Fibroblast of villous mesenchyme (primary cell): ENCODE measurements at regions not wholly inside any gene's neighbourhood (a gene's known extent, or its start where the extent isn't known, plus 50 kb on each side); places are given as distances from the start of the nearest gene placed in this dataset.

Experiments used
- DNase-seq: peaks from one replicate; pipeline ENCODE4 v3.0.0-alpha.2; 2010; ENCODE audit warnings: low read depth
- H3K4me3 ChIP-seq: 2 replicates; pipeline ENCODE4 v1.5.1; 2011; ENCODE audit warnings: low read depth, mild to moderate bottlenecking, low read length
- TF ChIP-seq, protein P1 (sequence below): IDR thresholded peaks from 2 replicates; pipeline ENCODE4 v1.5.1; 2012; ENCODE audit warnings: low read depth, mild to moderate bottlenecking, low read length; ENCODE audit not compliant: insufficient read depth

DNA sequence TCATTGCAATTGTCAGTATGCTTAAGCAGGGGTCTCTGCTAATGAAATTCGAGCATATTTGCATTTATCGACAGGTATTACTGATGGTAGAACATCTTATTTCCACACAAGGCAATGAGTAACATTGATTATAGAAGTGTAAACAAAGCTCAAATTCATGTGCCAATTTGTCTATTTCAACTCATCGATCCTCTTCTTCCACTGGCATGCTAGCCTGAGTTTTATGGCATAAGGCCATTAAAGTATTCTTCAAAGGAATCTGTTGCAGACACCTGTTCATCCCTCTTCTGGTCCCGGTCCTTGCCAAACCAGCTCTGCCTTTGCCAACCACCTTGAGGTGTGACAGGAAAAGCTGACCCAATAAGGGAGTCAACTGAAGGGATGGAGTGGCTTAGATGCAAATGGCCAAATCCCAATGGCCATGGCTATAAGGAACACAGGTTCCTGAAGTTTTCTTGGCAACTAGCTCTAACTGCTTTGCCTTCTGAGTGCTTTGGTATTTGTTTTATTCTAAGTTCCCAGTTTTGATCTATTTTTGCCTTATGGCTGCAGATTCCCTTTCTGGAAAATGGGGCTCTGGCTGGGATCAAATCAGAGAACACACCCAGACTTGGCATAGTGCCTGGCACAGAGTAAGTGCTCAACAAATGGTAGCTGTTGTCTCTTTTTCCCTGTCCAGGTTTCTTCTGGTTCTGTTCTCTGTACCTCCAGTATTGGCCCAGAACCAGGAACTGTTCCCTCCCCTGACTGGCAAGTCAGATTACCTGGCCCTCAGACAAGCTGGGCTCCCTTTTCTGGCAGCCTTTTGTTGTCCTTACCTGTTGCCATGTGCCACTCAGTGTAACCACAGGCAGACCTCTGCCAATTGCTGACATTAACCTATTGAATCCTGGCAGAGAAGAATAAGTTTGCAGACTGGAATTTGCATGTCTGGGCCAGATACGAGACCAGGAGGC, 63.1 kb downstream of the RTL9 start:
- DNase-seq: no peak
- H3K4me3 ChIP-seq: no peak overlapping the region
- TF ChIP-seq, protein P1, sequence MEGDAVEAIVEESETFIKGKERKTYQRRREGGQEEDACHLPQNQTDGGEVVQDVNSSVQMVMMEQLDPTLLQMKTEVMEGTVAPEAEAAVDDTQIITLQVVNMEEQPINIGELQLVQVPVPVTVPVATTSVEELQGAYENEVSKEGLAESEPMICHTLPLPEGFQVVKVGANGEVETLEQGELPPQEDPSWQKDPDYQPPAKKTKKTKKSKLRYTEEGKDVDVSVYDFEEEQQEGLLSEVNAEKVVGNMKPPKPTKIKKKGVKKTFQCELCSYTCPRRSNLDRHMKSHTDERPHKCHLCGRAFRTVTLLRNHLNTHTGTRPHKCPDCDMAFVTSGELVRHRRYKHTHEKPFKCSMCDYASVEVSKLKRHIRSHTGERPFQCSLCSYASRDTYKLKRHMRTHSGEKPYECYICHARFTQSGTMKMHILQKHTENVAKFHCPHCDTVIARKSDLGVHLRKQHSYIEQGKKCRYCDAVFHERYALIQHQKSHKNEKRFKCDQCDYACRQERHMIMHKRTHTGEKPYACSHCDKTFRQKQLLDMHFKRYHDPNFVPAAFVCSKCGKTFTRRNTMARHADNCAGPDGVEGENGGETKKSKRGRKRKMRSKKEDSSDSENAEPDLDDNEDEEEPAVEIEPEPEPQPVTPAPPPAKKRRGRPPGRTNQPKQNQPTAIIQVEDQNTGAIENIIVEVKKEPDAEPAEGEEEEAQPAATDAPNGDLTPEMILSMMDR: no peak

- DNase-seq: no peak
- TF ChIP-seq, protein P1: no peak
- H3K4me3 ChIP-seq: no peak overlapping the region
These were observed 66.8 kb downstream of the RTL9 start for GRCh38 chrX:110425222-110426154.

- H3K4me3 ChIP-seq: no peak overlapping the region
- TF ChIP-seq, protein P1: no peak
- DNase-seq: no peak
These were observed 67.5 kb downstream of the RTL9 start for GRCh38 chrX:110426155-110426504.

- H3K4me3 ChIP-seq: no peak overlapping the region
- no peak for DNase-seq
- TF ChIP-seq, protein P1: no peak
These were observed 68.4 kb downstream of the RTL9 start for GRCh38 chrX:110427076-110427475.

DNA sequence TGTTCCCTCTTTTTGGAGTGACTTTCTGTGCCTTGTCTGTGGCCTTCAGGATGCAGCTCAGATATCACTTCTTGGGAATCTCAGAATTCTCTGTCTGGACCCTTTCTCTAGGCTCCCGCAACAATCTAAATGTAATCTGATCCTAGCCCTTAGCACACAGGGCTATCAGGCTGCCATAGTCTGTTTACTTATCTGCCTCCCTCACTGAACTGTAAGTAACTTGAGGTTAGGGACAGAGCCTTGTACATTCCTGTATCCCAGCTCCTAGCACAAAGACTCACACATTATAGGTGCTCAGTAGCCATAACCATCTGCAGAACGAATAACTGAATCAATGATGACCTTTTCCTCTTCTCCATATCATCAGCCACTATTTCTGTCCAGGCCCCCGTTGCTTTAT, 69.5 kb downstream of the RTL9 start:
- H3K4me3 ChIP-seq: no peak overlapping the region
- TF ChIP-seq, protein P1: no peak
- no peak for DNase-seq

DNA sequence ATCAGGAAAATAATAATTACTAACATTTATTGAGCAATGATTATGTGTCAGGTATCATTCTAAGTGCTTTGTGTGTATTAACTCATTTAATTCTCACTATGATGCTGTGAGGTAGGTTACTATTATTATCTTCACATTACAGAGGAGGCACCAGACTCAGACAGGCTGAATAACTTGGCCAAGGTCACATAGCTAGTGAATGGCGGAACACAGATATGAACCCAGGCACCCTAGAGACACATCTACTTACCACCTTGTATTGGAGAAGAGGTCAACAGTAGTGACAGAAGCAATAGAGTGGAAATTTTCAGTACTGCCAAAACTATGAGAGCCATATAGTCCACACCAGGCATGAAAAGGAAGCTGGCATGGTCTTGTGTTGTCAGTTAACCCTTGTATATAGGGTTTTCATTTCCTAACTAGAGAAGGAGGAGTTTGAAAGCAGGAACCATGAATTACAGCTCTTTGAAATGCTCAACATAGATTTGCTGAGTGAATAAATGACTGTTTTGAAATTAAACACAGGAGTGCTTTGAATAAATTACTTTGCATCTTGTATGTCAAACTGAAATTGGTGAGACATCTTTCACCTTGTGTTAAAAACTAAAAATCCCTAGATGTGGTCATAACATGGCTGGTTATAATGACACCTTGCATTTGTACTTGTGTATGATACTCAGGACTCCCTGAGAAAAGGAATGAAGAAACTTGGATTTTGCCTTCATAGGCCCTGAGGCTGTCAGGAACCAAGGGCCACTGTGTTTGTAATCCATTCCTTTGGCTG, 71.8 kb downstream of the RTL9 start:
- H3K4me3 ChIP-seq: no peak overlapping the region
- DNase-seq: no peak
- TF ChIP-seq, protein P1: no peak
